ENCODE measurements at regions not wholly inside any gene's neighbourhood (a gene's known extent, or its start where the extent isn't known, plus 50 kb on each side); places are given as distances from the start of the nearest gene placed in this dataset.
A peak's percentile ranks its signal among the peaks of the same experiment; 100 is the strongest.

DNA sequence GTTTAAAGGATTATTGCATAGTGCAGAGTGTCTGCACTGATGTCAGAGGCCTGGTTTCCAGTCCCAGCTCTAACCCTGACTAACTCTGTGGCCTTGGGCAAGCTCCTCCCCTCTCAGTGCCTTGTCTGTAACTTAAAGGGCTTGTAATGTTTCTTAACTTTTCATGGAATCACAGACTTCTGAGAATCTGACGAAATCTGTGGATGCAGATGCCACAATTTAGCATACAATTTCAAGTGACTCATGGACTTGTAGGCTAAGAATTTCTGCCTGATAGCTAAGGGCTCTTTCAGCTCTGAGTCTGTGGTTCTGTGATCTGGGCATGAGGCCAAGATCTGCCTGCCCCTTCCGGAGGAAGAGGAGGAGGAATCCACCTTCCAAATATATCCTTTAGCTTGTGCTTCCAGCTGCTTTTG lies 236.9 kb downstream of the AR start:
- WGBS = 8% methylated on average over 2 of the region's 2 CpGs
- H3K27me3 ChIP-seq = no peaks in the 10 kb centered on the region
- intact Hi-C loops (cut with DNase I) = no loop called here

GRCh38 chrX:67781132-67781531 lies 237.3 kb downstream of the AR start:
- TF ChIP-seq POLR2A (IDR thresholded peaks at IDR 0.05; ENCODE audit: low read depth) = no peak
- TF ChIP-seq, protein P1, sequence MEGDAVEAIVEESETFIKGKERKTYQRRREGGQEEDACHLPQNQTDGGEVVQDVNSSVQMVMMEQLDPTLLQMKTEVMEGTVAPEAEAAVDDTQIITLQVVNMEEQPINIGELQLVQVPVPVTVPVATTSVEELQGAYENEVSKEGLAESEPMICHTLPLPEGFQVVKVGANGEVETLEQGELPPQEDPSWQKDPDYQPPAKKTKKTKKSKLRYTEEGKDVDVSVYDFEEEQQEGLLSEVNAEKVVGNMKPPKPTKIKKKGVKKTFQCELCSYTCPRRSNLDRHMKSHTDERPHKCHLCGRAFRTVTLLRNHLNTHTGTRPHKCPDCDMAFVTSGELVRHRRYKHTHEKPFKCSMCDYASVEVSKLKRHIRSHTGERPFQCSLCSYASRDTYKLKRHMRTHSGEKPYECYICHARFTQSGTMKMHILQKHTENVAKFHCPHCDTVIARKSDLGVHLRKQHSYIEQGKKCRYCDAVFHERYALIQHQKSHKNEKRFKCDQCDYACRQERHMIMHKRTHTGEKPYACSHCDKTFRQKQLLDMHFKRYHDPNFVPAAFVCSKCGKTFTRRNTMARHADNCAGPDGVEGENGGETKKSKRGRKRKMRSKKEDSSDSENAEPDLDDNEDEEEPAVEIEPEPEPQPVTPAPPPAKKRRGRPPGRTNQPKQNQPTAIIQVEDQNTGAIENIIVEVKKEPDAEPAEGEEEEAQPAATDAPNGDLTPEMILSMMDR (IDR thresholded peaks at IDR 0.05) = no peak
- no peak for TF ChIP-seq EP300 (IDR thresholded peaks at IDR 0.05)
- TF ChIP-seq POLR2AphosphoS5 (IDR thresholded peaks at IDR 0.05) = no peak
- Histone ChIP-seq H3K4me3 (no peak overlapping the region), H3K4me1 (peaks cover 9 to 17% (median 14%) of the 10 kb centered on the region in 4 donors), H3K27me3 (no peaks in the 10 kb centered on the region), H3K27ac (replicated peaks in 1 of 4) (peak overlapping the region in 3 of 4 donors; percentile 13 to 45 (median 28)), H3K36me3 (no peaks in the 10 kb centered on the region), H3K9me3 (no peaks in the 10 kb centered on the region)
- 53% methylated on average over 3 of the region's 3 CpGs for WGBS
- no peak for DNase-seq (ENCODE audit: extremely low spot score)
- intact Hi-C loops (cut with DNase I) = no loop called here

More for the DNA sequence above, 236.9 kb downstream of the AR start:
- DNase-seq (ENCODE audit: extremely low spot score) = no peak
- H3K4me3 ChIP-seq = no peak overlapping the region
- H3K36me3 ChIP-seq = no peaks in the 10 kb centered on the region
- peaks cover 9 to 17% (median 14%) of the 10 kb centered on the region in 4 donors for H3K4me1 ChIP-seq
- peak overlapping the region; percentile 13 to 54 (median 24) for H3K27ac ChIP-seq (replicated peaks in 1 of 4)
- no peaks in the 10 kb centered on the region for H3K9me3 ChIP-seq
- peak in 1 of 2 donors; percentile 34 for TF ChIP-seq POLR2AphosphoS5 (IDR thresholded peaks at IDR 0.05)
- no peak for TF ChIP-seq EP300 (IDR thresholded peaks at IDR 0.05)
- TF ChIP-seq, protein P1 (IDR thresholded peaks at IDR 0.05) = no peak
- TF ChIP-seq POLR2A (IDR thresholded peaks at IDR 0.05; ENCODE audit: low read depth) = no peak

DNA sequence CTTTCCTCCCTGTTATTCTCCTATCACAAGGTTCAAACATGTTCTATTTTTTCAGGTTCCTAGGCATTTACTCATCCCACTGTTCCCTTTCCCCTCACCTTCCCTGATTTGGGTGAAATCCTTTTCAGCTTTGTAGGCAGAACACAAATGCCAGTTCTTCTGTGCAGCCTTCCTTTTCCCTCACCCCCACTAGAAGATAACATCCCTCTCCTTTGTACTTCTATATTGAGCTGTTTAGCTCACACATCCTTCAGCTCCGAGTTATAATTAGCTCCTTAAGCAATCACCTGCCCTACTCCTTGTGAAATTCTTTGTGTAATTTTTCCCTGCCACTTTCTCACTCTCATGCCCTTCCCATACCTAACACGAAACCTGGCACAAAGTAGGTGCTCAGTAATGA lies 240.9 kb downstream of the AR start:
- Histone ChIP-seq H3K36me3 (no peaks in the 10 kb centered on the region), H3K27me3 (no peaks in the 10 kb centered on the region), H3K9me3 (no peaks in the 10 kb centered on the region), H3K27ac (replicated peaks in 1 of 4) (no peak overlapping the region), H3K4me1 (peaks cover 9 to 15% (median 13%) of the 10 kb centered on the region in 4 donors), H3K4me3 (no peak overlapping the region)
- TF ChIP-seq POLR2AphosphoS5 (IDR thresholded peaks at IDR 0.05) = no peak
- no peak for TF ChIP-seq EP300 (IDR thresholded peaks at IDR 0.05)
- no peak for DNase-seq (ENCODE audit: extremely low spot score)
- 53% methylated on average over 2 of the region's 2 CpGs for WGBS
- intact Hi-C loops (cut with DNase I) = no loop called here

- Histone ChIP-seq H3K36me3 (no peaks in the 10 kb centered on the region), H3K4me1 (no peaks in the 10 kb centered on the region), H3K27me3 (no peaks in the 10 kb centered on the region), H3K4me3 (no peak overlapping the region), H3K9me3 (no peaks in the 10 kb centered on the region), H3K27ac (replicated peaks in 1 of 4) (no peak overlapping the region)
- no peak for DNase-seq (ENCODE audit: extremely low spot score)
- TF ChIP-seq POLR2AphosphoS5 (IDR thresholded peaks at IDR 0.05) (no peak), EP300 (IDR thresholded peaks at IDR 0.05) (no peak), POLR2A (IDR thresholded peaks at IDR 0.05; ENCODE audit: low read depth) (no peak)
- TF ChIP-seq, protein P1 (IDR thresholded peaks at IDR 0.05) = no peak
- 41% methylated on average over 2 of the region's 2 CpGs for WGBS
- intact Hi-C loops (cut with DNase I) = no loop called here
These were observed 243.4 kb downstream of the AR start for GRCh38 chrX:67787196-67787595.

DNA sequence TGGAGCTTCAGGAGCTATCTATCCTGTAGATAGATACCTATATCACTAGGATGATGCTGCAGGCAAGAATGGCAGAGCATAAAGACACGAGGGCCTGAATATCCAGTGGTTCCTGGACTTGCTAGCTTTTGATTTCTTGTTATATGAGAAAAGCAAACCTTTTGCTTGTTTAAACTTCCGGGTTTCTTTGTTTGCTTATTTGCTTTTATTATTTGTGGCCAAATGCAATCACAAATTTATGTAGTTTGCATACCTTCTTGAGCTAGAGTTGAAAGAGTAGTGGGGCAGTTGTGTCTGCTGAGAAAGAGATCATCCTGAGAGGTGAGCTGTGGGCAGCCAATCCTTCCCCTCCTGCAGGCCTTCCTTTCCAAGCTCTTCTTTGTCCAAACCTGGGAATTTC lies 245.7 kb downstream of the AR start:
- intact Hi-C loops (cut with DNase I) = no loop called here
- Histone ChIP-seq H3K27ac (replicated peaks in 1 of 4) (no peak overlapping the region), H3K4me1 (no peaks in the 10 kb centered on the region), H3K27me3 (no peaks in the 10 kb centered on the region), H3K4me3 (no peak overlapping the region), H3K9me3 (no peaks in the 10 kb centered on the region), H3K36me3 (no peaks in the 10 kb centered on the region)
- 71% methylated on average over 2 of the region's 2 CpGs for WGBS
- DNase-seq (ENCODE audit: extremely low spot score) = no peak
- TF ChIP-seq POLR2AphosphoS5 (IDR thresholded peaks at IDR 0.05) (no peak), POLR2A (IDR thresholded peaks at IDR 0.05; ENCODE audit: low read depth) (no peak), EP300 (IDR thresholded peaks at IDR 0.05) (no peak)
